IPS-18c (cell line): ENCODE measurements at regions not wholly inside any gene's neighbourhood (a gene's known extent, or its start where the extent isn't known, plus 50 kb on each side); places are given as distances from the start of the nearest gene placed in this dataset.

ENCODE experiments used
- H3K4me3 ChIP-seq: 2 replicates; pipeline ENCODE4 v1.7.0; 2013; ENCODE audit warnings: low read depth, mild to moderate bottlenecking, low read length, moderate library complexity; ENCODE audit not compliant: insufficient read depth
- H3K9me3 ChIP-seq: one replicate; pipeline ENCODE4 v1.6.1; 2013; ENCODE audit warnings: mild to moderate bottlenecking, low read length, moderate library complexity; ENCODE audit not compliant: control insufficient read depth, insufficient read depth

- H3K4me3 ChIP-seq = no peak overlapping the region
Measured at GRCh38 chr3:71900057-71900456, 115.1 kb upstream of the PROK2 start.

DNA sequence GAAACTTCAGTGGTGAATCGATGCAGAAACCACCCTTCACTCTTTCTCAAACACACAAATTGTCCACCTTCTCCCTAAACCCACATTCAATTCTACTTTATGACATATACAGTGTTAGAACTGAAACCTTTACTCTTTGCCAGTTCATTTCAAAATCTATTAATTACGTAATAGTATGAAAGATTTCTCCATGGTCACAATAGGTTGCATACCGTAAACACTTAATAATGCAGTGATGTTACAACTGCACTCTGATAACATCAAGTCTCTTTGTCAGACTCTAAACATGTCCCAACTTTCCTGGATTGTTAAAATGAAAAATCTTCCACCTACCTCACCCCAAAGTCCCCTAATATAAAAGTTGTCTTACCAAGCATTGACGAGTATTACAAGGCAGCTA is 111.8 kb upstream of the PROK2 start:
- Histone ChIP-seq H3K4me3 (no peak overlapping the region), H3K9me3 (no peaks in the 10 kb centered on the region)

More at GRCh38 chr3:71900057-71900456, 115.1 kb upstream of the PROK2 start:
- no peaks in the 10 kb centered on the region for H3K9me3 ChIP-seq

DNA sequence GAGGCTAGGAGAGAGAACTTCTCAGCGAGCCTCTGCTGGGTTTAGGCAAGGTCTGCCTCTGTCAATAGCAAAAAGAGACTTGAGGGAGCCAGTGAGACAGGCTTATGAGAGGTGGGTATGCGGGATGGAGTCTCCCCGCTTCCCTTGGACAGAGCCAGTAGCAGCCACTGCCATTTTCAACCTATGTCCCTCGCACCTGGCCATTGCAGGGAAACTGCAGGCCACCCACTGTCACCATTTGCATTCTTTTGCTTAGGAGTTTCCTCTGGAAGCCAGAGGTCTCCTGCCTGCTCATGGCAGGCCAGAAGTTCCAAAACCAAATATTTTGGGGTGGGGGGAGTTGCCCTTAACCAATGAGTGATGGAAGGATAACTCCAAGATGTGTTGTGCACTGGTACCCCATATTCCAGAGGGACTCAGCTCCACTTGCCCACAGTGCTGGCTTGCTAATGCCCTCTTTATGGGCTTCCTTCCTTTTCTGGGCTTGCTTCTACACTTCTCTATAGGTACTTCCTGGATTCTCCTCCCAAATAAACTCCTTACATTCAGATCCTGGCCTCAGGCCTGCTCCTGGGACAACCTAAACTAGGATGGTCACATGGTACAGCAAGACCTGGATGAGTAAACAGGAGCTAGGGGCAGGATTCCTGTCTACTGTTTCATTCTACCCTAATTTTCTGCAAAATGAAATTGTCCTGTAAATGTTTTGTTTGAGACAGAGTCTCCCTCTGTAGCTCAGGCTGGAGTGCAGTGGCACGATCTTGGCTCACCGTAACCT is 108.9 kb upstream of the PROK2 start:
- peaks cover 5% of the 10 kb centered on the region for H3K9me3 ChIP-seq
- no peak overlapping the region for H3K4me3 ChIP-seq

DNA sequence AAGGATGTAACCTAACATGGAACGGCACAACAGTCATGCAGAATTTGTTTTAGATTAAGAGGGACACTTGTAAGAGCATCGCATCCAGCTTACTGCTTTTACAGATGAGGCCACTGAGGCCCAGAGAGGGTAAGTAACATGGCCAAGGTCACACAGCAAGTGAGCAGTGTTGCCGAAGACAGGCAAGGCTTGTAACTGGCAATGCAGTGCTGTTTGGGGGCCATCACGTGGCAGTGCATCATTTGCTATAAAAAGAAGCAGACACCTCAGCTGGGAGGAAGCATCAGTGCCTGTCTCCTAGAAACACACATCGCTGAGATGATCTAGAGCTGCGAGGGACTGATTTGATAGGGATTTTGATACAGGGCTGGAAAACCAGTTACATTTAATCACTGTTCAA is 108.2 kb upstream of the PROK2 start:
- Histone ChIP-seq H3K9me3 (peaks cover 6% of the 10 kb centered on the region), H3K4me3 (no peak overlapping the region)

DNA sequence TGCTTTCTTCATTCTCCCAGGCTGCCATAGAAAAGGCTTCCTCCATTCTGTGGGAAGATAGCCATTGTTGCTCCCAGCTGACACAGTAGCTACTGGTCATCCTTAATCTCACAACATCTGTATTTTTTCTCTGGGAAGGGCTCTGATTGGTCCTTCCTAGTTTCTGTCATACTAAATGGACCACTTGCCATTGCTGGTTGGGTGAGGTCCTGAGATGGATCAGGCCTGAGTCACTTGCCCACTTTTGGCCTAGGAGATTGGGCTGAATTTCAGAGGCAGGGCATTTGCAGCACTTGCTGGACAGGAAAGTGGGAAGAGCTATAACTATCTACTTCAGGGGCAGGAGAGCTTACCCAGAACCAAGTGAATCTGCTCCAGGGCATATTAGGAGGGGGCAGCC is 106.5 kb upstream of the PROK2 start:
- Histone ChIP-seq H3K9me3 (peaks cover 6% of the 10 kb centered on the region), H3K4me3 (no peak overlapping the region)

GRCh38 chr3:71890356-71890931 is 105.5 kb upstream of the PROK2 start:
- H3K9me3 ChIP-seq = peaks cover 6% of the 10 kb centered on the region
- no peak overlapping the region for H3K4me3 ChIP-seq

- Histone ChIP-seq H3K4me3 (no peak overlapping the region), H3K9me3 (peaks cover 6% of the 10 kb centered on the region)
Measured at GRCh38 chr3:71887256-71887655, 102.3 kb upstream of the PROK2 start.

GRCh38 chr3:71885006-71885405 is 100.1 kb upstream of the PROK2 start:
- Histone ChIP-seq H3K4me3 (no peak overlapping the region), H3K9me3 (peaks cover 6% of the 10 kb centered on the region)

- Histone ChIP-seq H3K9me3 (no peaks in the 10 kb centered on the region), H3K4me3 (no peak overlapping the region)
Measured at GRCh38 chr3:71881732-71882131, 96.8 kb upstream of the PROK2 start.

- H3K4me3 ChIP-seq = no peak overlapping the region
- H3K9me3 ChIP-seq = no peaks in the 10 kb centered on the region
Measured at GRCh38 chr3:71881041-71881440, 96.1 kb upstream of the PROK2 start.

GRCh38 chr3:71879089-71879488 is 94.1 kb upstream of the PROK2 start:
- Histone ChIP-seq H3K4me3 (no peak overlapping the region), H3K9me3 (no peaks in the 10 kb centered on the region)

- Histone ChIP-seq H3K9me3 (no peaks in the 10 kb centered on the region), H3K4me3 (no peak overlapping the region)
Measured at GRCh38 chr3:71876135-71877105, 91.5 kb upstream of the PROK2 start.

- Histone ChIP-seq H3K4me3 (no peak overlapping the region), H3K9me3 (no peaks in the 10 kb centered on the region)
Measured at GRCh38 chr3:71875461-71875947, 90.6 kb upstream of the PROK2 start.

DNA sequence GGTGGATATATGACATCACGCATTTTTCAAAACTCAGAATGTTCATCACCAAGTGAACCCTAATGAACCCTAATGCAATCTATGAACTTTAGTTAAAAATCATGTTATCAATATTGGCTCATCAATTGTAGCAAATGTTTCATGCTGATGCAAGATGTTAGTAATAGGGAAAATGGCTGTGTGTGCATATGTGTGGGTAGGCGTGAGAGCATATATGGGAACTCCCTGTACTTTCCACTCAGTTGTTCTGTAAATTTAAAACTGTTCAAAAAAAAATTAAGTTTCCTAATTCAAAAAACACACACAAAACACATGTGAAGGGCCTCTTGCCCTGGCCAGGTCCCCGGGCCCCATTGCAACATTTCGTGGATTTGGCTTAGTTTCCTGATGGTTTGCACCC is 89.7 kb upstream of the PROK2 start:
- H3K4me3 ChIP-seq = no peak overlapping the region
- no peaks in the 10 kb centered on the region for H3K9me3 ChIP-seq

DNA sequence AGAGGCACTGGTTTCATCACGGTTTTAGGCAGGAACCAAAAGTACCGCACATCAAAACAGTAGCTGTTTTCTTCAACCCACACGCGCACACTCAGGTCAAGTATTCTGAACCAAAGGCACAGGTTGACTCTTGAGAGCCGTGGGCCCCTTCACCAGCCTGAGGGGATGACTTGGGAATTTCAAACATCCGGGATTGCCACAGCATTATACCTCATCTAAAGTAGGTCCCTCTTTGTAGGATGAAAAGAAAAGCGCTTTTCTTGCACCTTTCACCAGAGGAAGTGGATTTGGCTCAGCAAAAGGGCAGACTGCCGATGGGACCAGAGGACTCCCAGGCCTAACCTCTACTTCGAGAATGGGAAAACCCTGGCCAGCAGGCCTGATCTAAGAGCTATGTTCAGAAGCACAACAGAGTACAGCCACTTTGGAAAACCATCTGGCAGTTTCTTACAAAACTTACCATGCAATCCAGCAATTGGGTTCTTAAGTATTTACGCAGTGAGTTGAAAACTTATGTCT is 88.2 kb upstream of the PROK2 start:
- H3K9me3 ChIP-seq = no peaks in the 10 kb centered on the region

GRCh38 chr3:71872256-71872655 is 87.3 kb upstream of the PROK2 start:
- Histone ChIP-seq H3K4me3 (no peak overlapping the region), H3K9me3 (no peaks in the 10 kb centered on the region)

More for the DNA sequence above, 88.2 kb upstream of the PROK2 start:
- no peak overlapping the region for H3K4me3 ChIP-seq

DNA sequence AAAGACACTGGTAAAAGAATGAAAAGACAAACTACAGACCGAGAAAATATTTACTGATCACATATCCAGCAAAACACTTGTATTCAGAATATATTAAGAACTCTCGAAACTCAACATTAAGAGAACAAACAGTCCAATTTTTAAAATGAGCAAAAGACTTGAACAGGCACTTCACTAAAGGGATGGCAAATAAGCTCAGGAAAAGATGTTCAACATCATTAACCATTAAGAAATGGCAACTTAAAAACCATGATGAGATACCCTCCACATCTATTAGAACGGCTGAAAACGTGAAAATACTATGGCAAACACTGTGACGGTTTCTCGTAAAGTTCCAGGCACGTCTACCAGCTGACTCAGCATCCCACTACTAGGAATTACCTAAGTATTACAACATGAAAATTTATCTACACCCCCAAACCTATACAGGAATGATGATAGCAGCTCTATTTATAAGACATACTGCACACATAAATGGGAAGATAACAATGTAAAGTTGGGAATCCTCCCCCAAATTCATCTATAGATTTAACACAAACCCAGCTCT is 86.1 kb upstream of the PROK2 start:
- Histone ChIP-seq H3K9me3 (no peaks in the 10 kb centered on the region), H3K4me3 (no peak overlapping the region)
